ENCODE measurements at regions not wholly inside any gene's neighbourhood (a gene's known extent, or its start where the extent isn't known, plus 50 kb on each side); places are given as distances from the start of the nearest gene placed in this dataset.

DNA sequence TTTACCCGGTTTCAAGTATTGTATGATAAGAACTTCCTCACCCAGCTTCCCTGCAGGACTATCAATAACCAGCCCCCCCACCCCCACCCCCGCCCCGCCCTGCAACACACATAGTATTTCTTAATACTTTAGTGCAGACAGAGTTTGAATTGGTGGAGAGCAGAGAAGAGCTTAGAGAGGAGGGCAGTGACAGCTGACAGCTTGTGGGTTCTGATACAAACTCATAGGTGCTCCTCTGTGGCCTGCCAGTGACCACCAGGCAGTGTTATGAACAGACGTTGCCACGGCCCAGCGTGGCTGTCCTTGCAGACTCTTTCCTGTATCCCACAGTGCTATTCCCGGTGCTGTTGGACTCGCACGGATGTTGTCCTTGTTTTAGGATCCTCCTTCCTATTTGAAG is 186.9 kb upstream of the ADO start:
- Histone ChIP-seq H3K36me3 (no peaks in the 10 kb centered on the region), H3K4me1 (no peaks in the 10 kb centered on the region), H3K4me3 (no peak overlapping the region), H3K9me3 (no peaks in the 10 kb centered on the region), H3K27me3 (no peaks in the 10 kb centered on the region), H3K27ac (no peak overlapping the region)
- 80 to 88% methylated on average over 9 of the region's 9 CpGs for WGBS, 2 donors
- DNase-seq (ENCODE audit: low spot score in 2 of 2) = no peak
- TF ChIP-seq EP300 (IDR thresholded peaks at IDR 0.05) = no peak
- TF ChIP-seq, protein P1, sequence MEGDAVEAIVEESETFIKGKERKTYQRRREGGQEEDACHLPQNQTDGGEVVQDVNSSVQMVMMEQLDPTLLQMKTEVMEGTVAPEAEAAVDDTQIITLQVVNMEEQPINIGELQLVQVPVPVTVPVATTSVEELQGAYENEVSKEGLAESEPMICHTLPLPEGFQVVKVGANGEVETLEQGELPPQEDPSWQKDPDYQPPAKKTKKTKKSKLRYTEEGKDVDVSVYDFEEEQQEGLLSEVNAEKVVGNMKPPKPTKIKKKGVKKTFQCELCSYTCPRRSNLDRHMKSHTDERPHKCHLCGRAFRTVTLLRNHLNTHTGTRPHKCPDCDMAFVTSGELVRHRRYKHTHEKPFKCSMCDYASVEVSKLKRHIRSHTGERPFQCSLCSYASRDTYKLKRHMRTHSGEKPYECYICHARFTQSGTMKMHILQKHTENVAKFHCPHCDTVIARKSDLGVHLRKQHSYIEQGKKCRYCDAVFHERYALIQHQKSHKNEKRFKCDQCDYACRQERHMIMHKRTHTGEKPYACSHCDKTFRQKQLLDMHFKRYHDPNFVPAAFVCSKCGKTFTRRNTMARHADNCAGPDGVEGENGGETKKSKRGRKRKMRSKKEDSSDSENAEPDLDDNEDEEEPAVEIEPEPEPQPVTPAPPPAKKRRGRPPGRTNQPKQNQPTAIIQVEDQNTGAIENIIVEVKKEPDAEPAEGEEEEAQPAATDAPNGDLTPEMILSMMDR (IDR thresholded peaks at IDR 0.05) = no peak
- no peak for TF ChIP-seq POLR2A (IDR thresholded peaks at IDR 0.05)

DNA sequence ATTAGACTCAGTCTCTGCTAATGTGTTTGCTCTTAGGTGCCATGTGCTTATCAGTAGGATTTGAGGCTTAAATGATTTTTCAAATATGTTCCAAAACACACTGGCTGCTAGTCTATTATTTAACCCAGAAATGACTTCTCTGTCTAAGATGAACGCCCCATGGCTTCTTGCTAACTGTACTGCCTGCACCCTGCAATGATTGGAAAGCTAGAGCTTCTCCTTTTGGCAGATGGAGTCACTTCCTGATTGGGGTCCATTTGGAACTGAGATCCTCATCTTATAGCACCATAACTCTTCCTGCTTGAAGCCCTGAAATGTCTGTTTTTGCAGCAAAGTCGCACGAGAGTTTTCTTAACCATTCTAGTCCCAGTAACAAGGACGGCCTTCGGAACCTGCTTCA is 186.5 kb upstream of the ADO start:
- Histone ChIP-seq H3K27ac (no peak overlapping the region), H3K9me3 (no peaks in the 10 kb centered on the region), H3K36me3 (no peaks in the 10 kb centered on the region), H3K4me1 (no peaks in the 10 kb centered on the region), H3K4me3 (no peak overlapping the region), H3K27me3 (no peaks in the 10 kb centered on the region)
- WGBS, 2 donors = 83 to 90% methylated on average over 5 of the region's 5 CpGs
- no peak for DNase-seq (ENCODE audit: low spot score in 2 of 2)
- no peak for TF ChIP-seq POLR2A (IDR thresholded peaks at IDR 0.05)
- no peak for TF ChIP-seq EP300 (IDR thresholded peaks at IDR 0.05)
- TF ChIP-seq, protein P1 (IDR thresholded peaks at IDR 0.05) = no peak

DNA sequence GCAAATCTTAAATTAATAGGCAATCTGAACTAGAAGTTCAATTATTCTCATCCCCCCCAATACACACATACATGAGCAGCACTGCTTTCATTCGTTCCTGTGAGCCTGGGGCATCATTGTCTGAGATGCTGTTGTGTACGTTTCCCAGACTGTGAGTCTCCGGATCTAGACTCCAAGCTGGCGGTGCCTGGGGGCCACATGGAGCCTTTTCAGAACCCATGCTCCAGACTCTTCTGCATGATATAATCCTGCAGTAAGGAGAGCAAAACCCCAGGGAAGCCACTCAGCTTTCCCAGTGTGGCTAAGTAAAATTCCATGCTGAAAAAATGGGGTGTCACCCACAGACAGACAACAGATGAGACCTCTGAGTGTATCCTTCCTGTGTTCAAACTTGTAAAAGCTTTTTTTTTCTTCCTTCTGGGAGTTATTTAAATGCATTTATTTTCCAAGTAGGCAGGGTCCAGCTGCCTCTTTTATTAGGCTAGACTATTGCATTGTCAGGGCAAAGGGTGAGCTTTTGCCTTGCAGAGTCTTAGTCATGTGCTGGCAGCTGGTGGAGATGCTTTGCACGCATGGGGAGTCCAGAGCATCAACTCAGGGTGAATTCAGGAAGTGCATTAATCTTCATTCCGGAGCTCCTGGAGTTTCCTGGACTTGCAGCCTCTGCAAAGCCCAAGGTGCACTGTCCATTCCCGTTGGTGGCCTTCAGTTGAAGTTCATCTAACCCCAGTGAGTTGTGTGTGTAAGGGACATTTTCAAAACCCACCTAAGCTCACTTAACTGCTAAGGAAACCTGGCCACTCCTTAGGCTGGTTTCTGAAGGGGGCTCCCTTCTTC is 185.7 kb upstream of the ADO start:
- Histone ChIP-seq H3K27ac (no peak overlapping the region), H3K4me3 (no peak overlapping the region), H3K4me1 (no peaks in the 10 kb centered on the region), H3K27me3 (no peaks in the 10 kb centered on the region), H3K36me3 (no peaks in the 10 kb centered on the region), H3K9me3 (no peaks in the 10 kb centered on the region)
- DNase-seq (ENCODE audit: low spot score in 2 of 2) = no peak
- WGBS, 2 donors = 58 to 69% methylated on average over 7 of the region's 7 CpGs
- TF ChIP-seq POLR2A (IDR thresholded peaks at IDR 0.05) = no peak
- TF ChIP-seq EP300 (IDR thresholded peaks at IDR 0.05) = no peak
- TF ChIP-seq, protein P1 (IDR thresholded peaks at IDR 0.05) = no peak

DNA sequence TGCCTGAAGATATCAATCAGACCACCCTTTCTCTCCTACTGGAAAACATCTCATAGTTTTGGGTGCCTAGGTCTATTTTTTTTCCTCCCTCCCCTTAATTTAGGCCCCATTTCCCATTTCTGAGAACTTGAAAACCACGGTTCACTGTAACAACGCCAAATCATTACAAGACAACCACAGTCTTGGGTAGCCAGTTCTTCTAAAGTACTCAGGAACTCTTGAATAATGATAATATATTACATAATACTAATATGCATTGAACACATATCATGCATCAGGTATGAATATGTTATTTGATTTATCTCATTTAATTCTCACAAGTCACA is 185.1 kb upstream of the ADO start:
- Histone ChIP-seq H3K4me1 (no peaks in the 10 kb centered on the region), H3K9me3 (no peaks in the 10 kb centered on the region), H3K27ac (no peak overlapping the region), H3K4me3 (no peak overlapping the region), H3K36me3 (no peaks in the 10 kb centered on the region), H3K27me3 (no peaks in the 10 kb centered on the region)
- 70 to 89% methylated on average over 2 of the region's 2 CpGs for WGBS, 2 donors
- TF ChIP-seq POLR2A (IDR thresholded peaks at IDR 0.05) (no peak), EP300 (IDR thresholded peaks at IDR 0.05) (no peak)
- no peak for DNase-seq (ENCODE audit: low spot score in 2 of 2)

DNA sequence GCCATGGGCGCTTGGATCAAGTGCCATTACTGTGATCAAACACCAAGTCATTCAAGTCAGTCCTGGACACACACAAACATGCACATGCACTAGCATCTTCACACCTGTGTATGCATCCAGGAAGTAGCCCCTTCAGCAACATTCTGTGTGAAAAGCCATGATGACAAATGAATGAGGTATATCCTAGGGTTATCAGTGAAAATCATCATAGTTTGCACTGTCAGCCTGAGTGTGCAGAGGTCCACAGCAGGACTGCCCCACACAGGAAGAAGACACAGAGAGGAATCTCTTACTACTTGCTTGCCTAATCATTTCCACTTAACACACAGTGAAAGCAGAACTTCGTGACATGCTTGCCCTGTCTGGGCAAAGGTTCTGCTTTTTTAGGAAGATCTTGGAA is 184.0 kb upstream of the ADO start:
- Histone ChIP-seq H3K36me3 (no peaks in the 10 kb centered on the region), H3K9me3 (no peaks in the 10 kb centered on the region), H3K27me3 (no peaks in the 10 kb centered on the region), H3K27ac (no peak overlapping the region), H3K4me3 (no peak overlapping the region), H3K4me1 (no peaks in the 10 kb centered on the region)
- 75 to 80% methylated on average over 2 of the region's 2 CpGs for WGBS, 2 donors
- peak; percentile 34 to 52 for TF ChIP-seq EP300 (IDR thresholded peaks at IDR 0.05)
- TF ChIP-seq, protein P1 (IDR thresholded peaks at IDR 0.05) = no peak
- no peak for TF ChIP-seq POLR2A (IDR thresholded peaks at IDR 0.05)
- DNase-seq (ENCODE audit: low spot score in 2 of 2) = no peak

Measured in tibial nerve (tissue), 4 donors.